Kidney (tissue), 13 donors: ENCODE measurements at regions not wholly inside any gene's neighbourhood (a gene's known extent, or its start where the extent isn't known, plus 50 kb on each side); places are given as distances from the start of the nearest gene placed in this dataset.

Experiments used
- DNase-seq, 5 donors: peaks; one replicate each; pipeline ENCODE4 v3.0.0-alpha.2; 2013 to 2020
- FAIRE-seq: peaks from 2 replicates; lab custom pipeline; 2012; peaks lifted over from hg19 to GRCh38; lab: Jason Lieb, UNC
- H3K27ac ChIP-seq, 2 donors: one replicate each; pipeline ENCODE4 v1.7.0; 2013; ENCODE audit warnings: low read depth in 2 of 2, low read length in 2 of 2, inconsistent platforms in 1 of 2
- H3K27me3 ChIP-seq: one replicate; pipeline ENCODE4 v1.7.1; 2013; ENCODE audit warnings: low read length, inconsistent platforms; ENCODE audit not compliant: control insufficient read depth, insufficient read depth
- H3K36me3 ChIP-seq, 3 donors: one replicate each; pipeline versions ENCODE4 v1.7.0 to v1.7.1; 2013; ENCODE audit warnings: low read length in 3 of 3, control low read depth in 1 of 3, inconsistent platforms in 1 of 3; ENCODE audit not compliant: insufficient read depth in 3 of 3, control insufficient read depth in 2 of 3
- H3K4me1 ChIP-seq, 3 donors: one replicate each; pipeline versions ENCODE4 v1.7.0 to v1.7.1; 2013; ENCODE audit warnings: low read length in 3 of 3, inconsistent platforms in 1 of 3, low read depth in 1 of 3; ENCODE audit not compliant: control insufficient read depth in 2 of 3, insufficient read depth in 2 of 3
- H3K4me3 ChIP-seq, 3 donors: one replicate each; pipeline versions ENCODE4 v1.7.0 to v1.8.1; 2013; ENCODE audit warnings: low read length in 3 of 3, control low read depth in 1 of 3, inconsistent platforms in 1 of 3
- H3K9ac ChIP-seq, 3 donors: one replicate each; pipeline versions ENCODE4 v1.7.0 to v1.7.1; 2013; ENCODE audit warnings: low read length in 3 of 3, control low read depth in 1 of 3, inconsistent platforms in 1 of 3
- H3K9me3 ChIP-seq, 3 donors: one replicate each; pipeline versions ENCODE4 v1.7.0 to v1.7.1; 2013; ENCODE audit warnings: low read length in 3 of 3, control low read depth in 1 of 3, inconsistent platforms in 1 of 3; ENCODE audit not compliant: control insufficient read depth in 2 of 3, insufficient read depth in 1 of 3
- intact Hi-C: fragments of 100-400 bp; cut with DNase I; formaldehyde crosslinking; loops from one replicate; pipeline ENCODE4 v1.11.1; 2022
- TF ChIP-seq, protein P1 (sequence below): IDR thresholded peaks from 3 replicates; pipeline ENCODE4 v1.5.1; 2012; ENCODE audit warnings: mild to moderate bottlenecking, moderate library complexity, borderline replicate concordance; ENCODE audit not compliant: insufficient read depth; ENCODE audit errors: extremely low read depth
- donor health status: control.
- donor health status: control.
- donor health status: control.
- donor health status: control.
- donor health status: control.
- donor health status: DM: yes; HTN: yes; CAD: no.
- donor health status: Normal renal cell carcinoma (clear cell type).

DNA sequence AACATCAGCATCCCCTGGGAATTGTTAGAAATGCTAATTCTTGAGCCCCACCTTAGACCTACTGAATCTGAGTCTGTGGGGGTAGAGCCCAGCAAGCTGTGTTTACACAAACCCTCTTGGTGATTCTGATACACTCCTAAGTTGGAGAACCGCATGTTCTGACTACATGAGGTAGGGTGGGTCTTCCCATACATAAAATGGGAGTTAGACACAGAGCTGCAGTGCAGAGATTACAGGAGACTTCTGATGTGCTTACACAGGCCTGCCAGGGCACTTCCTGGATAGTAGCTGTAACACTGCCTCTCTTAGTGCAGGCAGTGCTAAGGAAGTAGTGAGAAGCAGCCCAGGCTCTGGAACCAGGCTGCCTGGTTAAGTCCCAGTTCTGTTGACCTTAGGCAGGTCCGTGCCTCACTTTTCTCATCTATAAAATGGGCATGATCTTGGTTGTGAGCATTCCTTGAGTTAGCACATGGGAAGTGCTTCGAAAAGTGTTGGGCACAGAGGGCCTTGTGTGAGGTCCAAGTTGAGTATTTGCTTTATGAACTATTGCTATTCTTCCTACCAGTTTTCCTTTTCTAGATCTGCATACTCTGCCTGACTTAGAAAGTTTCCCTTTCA, 67.3 kb downstream of the GLI2 start:
- TF ChIP-seq, protein P1, sequence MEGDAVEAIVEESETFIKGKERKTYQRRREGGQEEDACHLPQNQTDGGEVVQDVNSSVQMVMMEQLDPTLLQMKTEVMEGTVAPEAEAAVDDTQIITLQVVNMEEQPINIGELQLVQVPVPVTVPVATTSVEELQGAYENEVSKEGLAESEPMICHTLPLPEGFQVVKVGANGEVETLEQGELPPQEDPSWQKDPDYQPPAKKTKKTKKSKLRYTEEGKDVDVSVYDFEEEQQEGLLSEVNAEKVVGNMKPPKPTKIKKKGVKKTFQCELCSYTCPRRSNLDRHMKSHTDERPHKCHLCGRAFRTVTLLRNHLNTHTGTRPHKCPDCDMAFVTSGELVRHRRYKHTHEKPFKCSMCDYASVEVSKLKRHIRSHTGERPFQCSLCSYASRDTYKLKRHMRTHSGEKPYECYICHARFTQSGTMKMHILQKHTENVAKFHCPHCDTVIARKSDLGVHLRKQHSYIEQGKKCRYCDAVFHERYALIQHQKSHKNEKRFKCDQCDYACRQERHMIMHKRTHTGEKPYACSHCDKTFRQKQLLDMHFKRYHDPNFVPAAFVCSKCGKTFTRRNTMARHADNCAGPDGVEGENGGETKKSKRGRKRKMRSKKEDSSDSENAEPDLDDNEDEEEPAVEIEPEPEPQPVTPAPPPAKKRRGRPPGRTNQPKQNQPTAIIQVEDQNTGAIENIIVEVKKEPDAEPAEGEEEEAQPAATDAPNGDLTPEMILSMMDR, result no peak
- peaks cover 8% of the 10 kb centered on the region for H3K27me3 ChIP-seq

DNA sequence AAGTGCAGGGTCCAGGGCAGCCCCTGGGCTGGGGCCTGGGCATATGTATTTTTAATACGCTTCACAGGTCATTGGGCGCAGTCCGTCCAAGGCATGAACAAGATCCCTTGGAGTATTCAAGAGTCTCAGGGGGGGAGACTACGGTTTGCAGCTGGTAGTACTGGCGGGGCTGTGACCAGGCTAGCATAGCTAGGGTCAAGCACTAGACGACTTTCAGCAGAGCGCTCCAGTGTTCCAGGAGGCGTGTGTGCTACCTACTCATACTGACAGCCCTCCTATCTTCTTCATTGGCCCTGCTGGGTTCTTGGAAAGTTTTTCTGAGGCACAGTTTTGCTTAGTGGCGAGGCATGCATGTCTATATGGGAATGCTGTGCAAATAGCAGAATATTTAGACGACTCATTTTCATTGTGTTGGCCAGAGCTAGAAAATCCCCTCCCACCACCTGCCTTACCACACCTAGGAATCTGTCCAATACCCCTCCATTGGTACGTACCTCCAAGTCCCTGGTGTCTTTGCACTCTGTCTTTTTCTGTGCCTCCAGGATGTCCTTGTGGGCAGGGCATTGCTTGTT, 68.2 kb downstream of the GLI2 start:
- DNase-seq (peak in 2 of 5 donors; percentile 20 to 24), FAIRE-seq (no peak)
- H3K27ac ChIP-seq, result no peak overlapping the region
- no peaks in the 10 kb centered on the region for H3K36me3 ChIP-seq
- H3K27me3 ChIP-seq, result peaks cover 8% of the 10 kb centered on the region
- intact Hi-C loops, result no loop called here
- peaks cover 0 to 10% (median 6%) of the 10 kb centered on the region in 3 donors for H3K4me1 ChIP-seq
- TF ChIP-seq, protein P1, result no peak
- no peak overlapping the region for H3K9ac ChIP-seq
- no peak overlapping the region for H3K4me3 ChIP-seq
- no peaks in the 10 kb centered on the region for H3K9me3 ChIP-seq

More for the DNA sequence above, 67.3 kb downstream of the GLI2 start:
- intact Hi-C loops, result no loop called here
- Histone ChIP-seq H3K4me1 (peaks cover 0 to 10% (median 6%) of the 10 kb centered on the region in 3 donors), H3K36me3 (no peaks in the 10 kb centered on the region), H3K4me3 (no peak overlapping the region), H3K27ac (no peak overlapping the region), H3K9me3 (no peaks in the 10 kb centered on the region), H3K9ac (no peak overlapping the region)
- FAIRE-seq, result no peak
- DNase-seq, result no peak

DNA sequence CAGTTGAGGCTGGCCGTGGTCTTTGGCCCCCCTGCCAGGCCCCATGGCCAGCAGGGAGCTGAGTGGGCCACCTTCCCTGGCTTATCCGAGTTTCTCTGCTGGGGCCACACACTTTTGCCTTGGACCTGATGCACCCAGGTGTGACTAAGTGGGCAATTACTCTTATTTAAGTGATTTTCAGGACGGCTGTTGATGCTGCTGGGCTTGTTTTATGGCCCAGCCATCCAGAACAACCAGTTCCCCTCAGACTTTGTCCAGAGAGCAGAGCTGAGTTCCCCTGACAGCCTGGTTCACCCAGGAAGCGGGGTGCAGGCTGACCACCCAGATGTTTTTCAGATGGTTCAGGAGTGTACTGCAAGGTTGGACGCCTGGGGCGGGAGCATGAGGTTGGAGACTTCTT, 68.8 kb downstream of the GLI2 start:
- Histone ChIP-seq H3K9ac (no peak overlapping the region), H3K36me3 (no peaks in the 10 kb centered on the region), H3K27me3 (peaks cover 8% of the 10 kb centered on the region), H3K4me1 (peaks cover 0 to 10% (median 6%) of the 10 kb centered on the region in 3 donors), H3K27ac (no peak overlapping the region), H3K9me3 (no peaks in the 10 kb centered on the region), H3K4me3 (no peak overlapping the region)
- DNase-seq (peak in 3 of 5 donors; percentile 69 to 90 (median 81)), FAIRE-seq (no peak)
- TF ChIP-seq, protein P1, result no peak
- intact Hi-C loops, result no loop called here
